H1 (cell line): ENCODE measurements at regions not wholly inside any gene's neighbourhood (a gene's known extent, or its start where the extent isn't known, plus 50 kb on each side); places are given as distances from the start of the nearest gene placed in this dataset.

Experiments
- CTCF ChIA-PET: fragments of 300-600 bp; sonication (Branson Sonifier 250); formaldehyde crosslinking; loops from one replicate; lab custom pipeline; 2021; ENCODE audit not compliant: partially characterized antibody; lab: Charles Lee
- POLR2A ChIA-PET: fragments of 300-600 bp; sonication (Branson Sonifier 250); formaldehyde crosslinking; loops from one replicate; lab custom pipeline; 2021; ENCODE audit warnings: inconsistent platforms; ENCODE audit not compliant: partially characterized antibody; lab: Charles Lee
- DNase-seq, 2 experiments: peaks; one replicate each; pipeline versions ENCODE4 v3.0.0 to v3.0.0-alpha.2; 2010 to 2022; ENCODE audit warnings: low spot score in 2 of 2, low read depth in 1 of 2, mixed read lengths in 1 of 2
- FAIRE-seq: peaks from 2 replicates; lab custom pipeline; 2011; peaks lifted over from hg19 to GRCh38; lab: Jason Lieb, UNC
- H2AFZ ChIP-seq: 2 replicates; pipeline ENCODE4 v1.8.1; 2012; ENCODE audit warnings: low read length, inconsistent platforms
- H2AK5ac ChIP-seq: 2 replicates; pipeline ENCODE4 v1.6.1; 2013; ENCODE audit warnings: low read depth, low read length
- H2BK120ac ChIP-seq: replicated peaks from 2 replicates; pipeline ENCODE3; 2013; ENCODE audit warnings: low read depth, low read length, inconsistent platforms
- H2BK12ac ChIP-seq: 2 replicates; pipeline ENCODE4 v1.6.1; 2013; ENCODE audit warnings: low read depth, low read length
- H2BK15ac ChIP-seq: 2 replicates; pipeline ENCODE4 v1.6.1; 2013; ENCODE audit warnings: low read length
- H2BK20ac ChIP-seq: 2 replicates; pipeline ENCODE4 v1.6.1; 2013; ENCODE audit warnings: low read length
- H2BK5ac ChIP-seq: 2 replicates; pipeline ENCODE4 v1.6.1; 2013; ENCODE audit warnings: low read depth, low read length
- H3K14ac ChIP-seq: 2 replicates; pipeline ENCODE4 v1.6.1; 2013; ENCODE audit warnings: inconsistent platforms; ENCODE audit not compliant: insufficient read length
- H3K18ac ChIP-seq: 2 replicates; pipeline ENCODE4 v1.6.1; 2013; ENCODE audit warnings: low read length; ENCODE audit errors: extremely low read depth
- H3K23ac ChIP-seq: 2 replicates; pipeline ENCODE4 v1.6.1; 2013; ENCODE audit warnings: inconsistent platforms; ENCODE audit not compliant: insufficient read length
- H3K23me2 ChIP-seq: 2 replicates; pipeline ENCODE4 v1.6.1; 2013; ENCODE audit warnings: low read depth, low read length
- H3K27ac ChIP-seq: 2 replicates; pipeline ENCODE4 v1.6.1; 2011; ENCODE audit warnings: low read depth, low read length, inconsistent platforms
- H3K27me3 ChIP-seq, 4 experiments: replicated peaks in 1 of 4; 1 replicate in 1 of 4; 2 replicates in 3 of 4; pipeline versions ENCODE4 v1.6.1 to v1.8.1; 2011 to 2013; ENCODE audit warnings: low read length in 3 of 4, mild to moderate bottlenecking in 3 of 4, inconsistent platforms in 2 of 4, mixed read lengths in 2 of 4, moderate library complexity in 1 of 4; ENCODE audit not compliant: control insufficient read depth in 3 of 4, insufficient read depth in 3 of 4; ENCODE audit errors: extremely low read depth in 1 of 4
- H3K36me3 ChIP-seq, 4 experiments: 2 replicates each; pipeline versions ENCODE4 v1.6.1 to v1.8.1; 2011 to 2013; ENCODE audit warnings: mild to moderate bottlenecking in 4 of 4, low read length in 3 of 4, moderate library complexity in 2 of 4, control low read depth in 1 of 4, inconsistent platforms in 1 of 4; ENCODE audit not compliant: insufficient read depth in 4 of 4, control insufficient read depth in 2 of 4
- H3K4ac ChIP-seq: replicated peaks from 2 replicates; pipeline ENCODE3; 2013; ENCODE audit warnings: low read length, low read depth, mixed read lengths, inconsistent platforms; ENCODE audit not compliant: insufficient read length
- H3K4me1 ChIP-seq, 4 experiments: replicated peaks in 1 of 4; 1 replicate in 1 of 4; 2 replicates in 3 of 4; pipeline versions ENCODE4 v1.6.1 to v1.8.1; 2011 to 2013; ENCODE audit warnings: low read length in 3 of 4, inconsistent platforms in 2 of 4, mixed read lengths in 1 of 4; ENCODE audit not compliant: insufficient read depth in 4 of 4, control insufficient read depth in 3 of 4
- H3K4me2 ChIP-seq, 2 experiments: 2 replicates each; pipeline versions ENCODE4 v1.6.1 to v1.8.1; 2011 to 2013; ENCODE audit warnings: low read depth in 2 of 2, low read length in 2 of 2, control low read depth in 1 of 2, inconsistent platforms in 1 of 2, mild to moderate bottlenecking in 1 of 2; ENCODE audit not compliant: insufficient read depth in 1 of 2
- H3K4me3 ChIP-seq, 4 experiments: fragments of 200-600, 300-600 bp in 1 of 4; sonication (generic), shearing (Covaris generic), sonication (Bioruptor Twin) in 1 of 4; 2 replicates each; pipeline versions ENCODE4 v1.5.1 to v1.8.1; 2011 to 2016; ENCODE audit warnings: low read length in 4 of 4, low read depth in 3 of 4, control low read depth in 2 of 4, inconsistent platforms in 2 of 4, mild to moderate bottlenecking in 2 of 4, mixed read lengths in 1 of 4, moderate library complexity in 1 of 4; ENCODE audit not compliant: insufficient read depth in 2 of 4; ENCODE audit errors: extremely low read depth in 1 of 4
- H3K56ac ChIP-seq: replicated peaks from 2 replicates; pipeline ENCODE3; 2013; ENCODE audit warnings: low read depth, mild to moderate bottlenecking, mixed read lengths, low read length, inconsistent platforms; ENCODE audit not compliant: insufficient read length
- H3K79me1 ChIP-seq: 2 replicates; pipeline ENCODE4 v1.6.1; 2013; ENCODE audit warnings: low read depth, low read length, control low read depth
- H3K79me2 ChIP-seq, 2 experiments: 2 replicates each; pipeline versions ENCODE4 v1.6.1 to v1.8.1; 2012 to 2013; ENCODE audit warnings: low read length in 2 of 2, mild to moderate bottlenecking in 2 of 2, inconsistent platforms in 1 of 2; ENCODE audit not compliant: insufficient read depth in 2 of 2, control insufficient read depth in 1 of 2
- H3K9ac ChIP-seq, 4 experiments: replicated peaks in 1 of 4; 1 replicate in 1 of 4; 2 replicates in 3 of 4; pipeline versions ENCODE4 v1.6.1 to v1.8.1; 2011 to 2013; ENCODE audit warnings: low read depth in 3 of 4, low read length in 3 of 4, control low read depth in 2 of 4, mild to moderate bottlenecking in 2 of 4, moderate library complexity in 2 of 4, inconsistent platforms in 1 of 4; ENCODE audit errors: extremely low read depth in 1 of 4
- H3K9me3 ChIP-seq, 2 experiments: 2 replicates each; pipeline versions ENCODE4 v1.6.1 to v1.8.1; 2012 to 2013; ENCODE audit warnings: mild to moderate bottlenecking in 2 of 2, moderate library complexity in 2 of 2, control low read depth in 1 of 2, inconsistent platforms in 1 of 2, low read depth in 1 of 2, low read length in 1 of 2, mixed read lengths in 1 of 2; ENCODE audit not compliant: insufficient read depth in 2 of 2
- H4K20me1 ChIP-seq, 2 experiments: replicated peaks in 1 of 2; 2 replicates each; pipeline versions ENCODE3 to v1.8.1; 2011 to 2013; ENCODE audit warnings: inconsistent platforms in 2 of 2, low read length in 2 of 2, mild to moderate bottlenecking in 1 of 2; ENCODE audit not compliant: insufficient read depth in 2 of 2, control insufficient read depth in 1 of 2
- H4K5ac ChIP-seq: 2 replicates; pipeline ENCODE4 v1.6.1; 2013; ENCODE audit warnings: low read length, low read depth, mixed read lengths, inconsistent platforms; ENCODE audit not compliant: insufficient read length
- H4K8ac ChIP-seq: 2 replicates; pipeline ENCODE4 v1.8.0; 2013; ENCODE audit warnings: mild to moderate bottlenecking, moderate library complexity, low read length, inconsistent platforms; ENCODE audit not compliant: insufficient read depth; ENCODE audit errors: extremely low read depth
- H4K91ac ChIP-seq: replicated peaks from 2 replicates; pipeline ENCODE3; 2013; ENCODE audit warnings: low read length, mixed read lengths, inconsistent platforms; ENCODE audit not compliant: insufficient read length
- JUND ChIP-seq: IDR thresholded peaks from 2 replicates; pipeline ENCODE4 v1.6.1; 2011; ENCODE audit warnings: mild to moderate bottlenecking, improper control_type of control experiment, low read length
- PHF8 ChIP-seq: fragments of 200-600 bp; sonication (generic); conservative IDR thresholded peaks from 2 replicates; pipeline ENCODE4 v1.7.1; 2012; ENCODE audit warnings: low read depth, mild to moderate bottlenecking, inconsistent platforms, low read length, moderate library complexity
- WGBS, 2 experiments: shearing (Covaris generic) in 1 of 2; methylation state at CpG; one replicate each; pipeline versions ENCODE4 v1.1.6 to v1.1.7; 2013 to 2015; ENCODE audit warnings: low lambda C conversion rate in 2 of 2, mixed read lengths in 2 of 2, inconsistent platforms in 1 of 2, low coverage in 1 of 2, missing lambda C conversion rate in 1 of 2; ENCODE audit not compliant: insufficient replicate concordance in 2 of 2, insufficient coverage in 1 of 2, insufficient read length in 1 of 2; ENCODE audit errors: extremely low coverage in 1 of 2, missing lambda C conversion rate in 1 of 2; 5-methylcytosine and 5-hydroxymethylcytosine counted together

- Histone ChIP-seq H4K8ac (no peak overlapping the region), H2BK20ac (no peak overlapping the region), H3K4me2 (no peak overlapping the region), H2AFZ (no peak overlapping the region), H3K14ac (no peak overlapping the region), H3K23ac (no peak overlapping the region), H3K79me2 (no peaks in the 10 kb centered on the region), H2BK12ac (no peak overlapping the region), H3K56ac (no peak overlapping the region), H3K4me3 (no peak overlapping the region), H4K20me1 (no peaks in the 10 kb centered on the region), H2BK120ac (no peak overlapping the region), H2AK5ac (no peak overlapping the region), H3K4me1 (no peaks in the 10 kb centered on the region; a peak in 1 of 7 replicates), H2BK15ac (no peak overlapping the region), H3K36me3 (no peaks in the 10 kb centered on the region), H3K79me1 (no peaks in the 10 kb centered on the region), H3K27ac (no peak overlapping the region), H3K18ac (no peak overlapping the region), H2BK5ac (no peak overlapping the region), H4K5ac (no peak overlapping the region), H3K9me3 (peaks cover 3 to 10% of the 10 kb centered on the region in 2 experiments; a peak in 2 of 4 replicates), H3K4ac (no peak overlapping the region), H4K91ac (no peak overlapping the region), H3K23me2 (no peaks in the 10 kb centered on the region; the same call in 1 of the 2 replicates), H3K27me3 (no peaks in the 10 kb centered on the region), H3K9ac (no peak overlapping the region)
- 52% methylated on average over 1 of the region's 1 CpG; no CpG with 5 or more reads in 1 of the 2 experiments for WGBS, 2 experiments
- FAIRE-seq (no peak), DNase-seq (no peak)
- POLR2A ChIA-PET: no interaction called here
- CTCF ChIA-PET: interaction anchor here (0.7 to 2.1 kb wide), 4 partner anchors 37 to 47 kb away, joined by 3 to 10 read pairs (median 4); no protein-coding TSS in a partner anchor
- TF ChIP-seq PHF8 (no peak), JUND (no peak)
Observed at GRCh38 chr7:149362696-149363095, 98.2 kb downstream of the ZNF777 start.
